Neural cell (in vitro differentiated cells): ENCODE measurements at regions not wholly inside any gene's neighbourhood (a gene's known extent, or its start where the extent isn't known, plus 50 kb on each side); places are given as distances from the start of the nearest gene placed in this dataset.

ENCODE experiments used
- H2AFZ ChIP-seq: fragments of 200-600, 300-800 bp; sonication (generic), shearing (Covaris generic); 2 replicates; pipeline ENCODE4 v1.6.0; 2014; ENCODE audit warnings: low read depth, mild to moderate bottlenecking, antibody characterized with exemption, low read length, moderate library complexity
- H3F3A ChIP-seq: fragments of 200-600 bp; shearing (Covaris generic); 2 replicates; pipeline ENCODE4 v1.6.1; 2016; ENCODE audit warnings: mild to moderate bottlenecking, moderate library complexity, mixed read lengths, antibody characterized with exemption, low read length; ENCODE audit not compliant: insufficient read depth, poor library complexity, severe bottlenecking
- H3K27ac ChIP-seq: fragments of 200-600, 300-800 bp; sonication (generic), shearing (Covaris generic); 2 replicates; pipeline ENCODE4 v1.5.1; 2014; ENCODE audit warnings: mild to moderate bottlenecking, low read length, moderate library complexity
- H3K27me3 ChIP-seq: fragments of 300-800, 200-600 bp; sonication (generic), shearing (Covaris generic); 2 replicates; pipeline ENCODE4 v1.6.0; 2014; ENCODE audit warnings: mild to moderate bottlenecking, low read depth, low read length, moderate library complexity; ENCODE audit not compliant: insufficient read depth
- H3K36me3 ChIP-seq: fragments of 300-800, 200-600 bp; sonication (generic), shearing (Covaris generic); 2 replicates; pipeline ENCODE4 v1.5.1; 2014; ENCODE audit warnings: mild to moderate bottlenecking, antibody characterized with exemption, low read length, moderate library complexity; ENCODE audit not compliant: insufficient read depth
- H3K4me2 ChIP-seq: fragments of 300-800, 200-600 bp; sonication (generic), shearing (Covaris generic); 2 replicates; pipeline ENCODE4 v1.6.0; 2014; ENCODE audit warnings: mild to moderate bottlenecking, low read length
- H3K4me3 ChIP-seq: fragments of 300-800, 200-600 bp; sonication (generic), shearing (Covaris generic); 2 replicates; pipeline ENCODE4 v1.5.1; 2014; ENCODE audit warnings: mild to moderate bottlenecking, low read length, moderate library complexity
- H3K79me2 ChIP-seq: fragments of 200-600 bp; shearing (Covaris generic); replicated peaks from 2 replicates; pipeline ENCODE4 v1.6.0; 2014; ENCODE audit warnings: mild to moderate bottlenecking, low read length, moderate library complexity; ENCODE audit not compliant: insufficient read depth
- H3K9ac ChIP-seq: fragments of 300-800, 200-600 bp; sonication (generic), shearing (Covaris generic); 2 replicates; pipeline ENCODE4 v1.6.1; 2016; ENCODE audit warnings: mild to moderate bottlenecking, low read length, mixed read lengths
- H3K9me2 ChIP-seq: fragments of 200-600 bp; shearing (Covaris generic); 2 replicates; pipeline ENCODE4 v1.6.1; 2016; ENCODE audit warnings: mild to moderate bottlenecking, low read length, mixed read lengths; ENCODE audit not compliant: insufficient read depth
- H3K9me3 ChIP-seq: fragments of 200-600, 300-800 bp; sonication (generic), shearing (Covaris generic); 2 replicates; pipeline ENCODE4 v1.6.1; 2016; ENCODE audit warnings: mild to moderate bottlenecking, mixed run types, low read length, moderate library complexity, mixed read lengths
- H4K20me1 ChIP-seq: fragments of 200-600 bp; shearing (Covaris generic); 2 replicates; pipeline ENCODE4 v1.6.1; 2016; ENCODE audit warnings: mild to moderate bottlenecking, mixed run types; ENCODE audit not compliant: insufficient read depth
- CTCF ChIP-seq: fragments of 450-650 bp; IDR thresholded peaks from 2 replicates; pipeline ENCODE4 v1.5.1; 2014; ENCODE audit warnings: antibody characterized with exemption, mild to moderate bottlenecking, moderate library complexity; ENCODE audit not compliant: poor library complexity, severe bottlenecking
- EP300 ChIP-seq: fragments of 450-650 bp; conservative IDR thresholded peaks from 2 replicates; pipeline ENCODE4 v1.6.1; 2014; ENCODE audit warnings: antibody characterized with exemption, mild to moderate bottlenecking, moderate library complexity; ENCODE audit not compliant: poor library complexity, severe bottlenecking
- EZH2 ChIP-seq: fragments of 200-600, 300-800 bp; shearing (Covaris generic), sonication (generic); IDR thresholded peaks from 2 replicates; pipeline ENCODE4 v1.6.1; 2014; ENCODE audit warnings: antibody characterized with exemption, low read length, borderline replicate concordance, mild to moderate bottlenecking; ENCODE audit not compliant: insufficient read depth, poor library complexity, severe bottlenecking
- MXI1 ChIP-seq: fragments of 450-650 bp; conservative IDR thresholded peaks from 2 replicates; pipeline ENCODE4 v1.6.1; 2014; ENCODE audit warnings: antibody characterized with exemption, mild to moderate bottlenecking; ENCODE audit not compliant: poor library complexity, severe bottlenecking
- POLR2AphosphoS5 ChIP-seq: IDR thresholded peaks from 2 replicates; pipeline ENCODE4 v1.6.1; 2012
- RAD21 ChIP-seq: fragments of 450-650 bp; conservative IDR thresholded peaks from 2 replicates; pipeline ENCODE4 v1.6.1; 2014; ENCODE audit warnings: antibody characterized with exemption, mild to moderate bottlenecking, moderate library complexity
- REST ChIP-seq: IDR thresholded peaks from 2 replicates; pipeline ENCODE4 v1.6.1; 2012; ENCODE audit warnings: borderline replicate concordance
- SMC3 ChIP-seq: fragments of 450-650 bp; conservative IDR thresholded peaks from 2 replicates; pipeline ENCODE4 v1.6.1; 2014; ENCODE audit warnings: antibody characterized with exemption, mild to moderate bottlenecking, moderate library complexity; ENCODE audit not compliant: poor library complexity
- TAF1 ChIP-seq: IDR thresholded peaks from 2 replicates; pipeline ENCODE4 v1.6.1; 2012; ENCODE audit warnings: low read depth

GRCh38 chr5:1692381-1692780 lies 107.3 kb downstream of the MRPL36 start:
- no peaks in the 10 kb centered on the region for H3K9me2 ChIP-seq
- no peak overlapping the region for H3K4me2 ChIP-seq
- H3K4me3 ChIP-seq: no peak overlapping the region
- no peak for TF ChIP-seq EZH2
- TF ChIP-seq REST: no peak
- no peak for TF ChIP-seq SMC3
- no peak overlapping the region for H2AFZ ChIP-seq
- no peaks in the 10 kb centered on the region for H3F3A ChIP-seq
- peaks cover 4% of the 10 kb centered on the region for H3K9me3 ChIP-seq
- no peaks in the 10 kb centered on the region for H3K27me3 ChIP-seq
- no peak overlapping the region for H3K27ac ChIP-seq
- no peak overlapping the region for H3K9ac ChIP-seq
- H3K36me3 ChIP-seq: no peaks in the 10 kb centered on the region
- no peaks in the 10 kb centered on the region for H3K79me2 ChIP-seq
- no peaks in the 10 kb centered on the region for H4K20me1 ChIP-seq

GRCh38 chr5:1687301-1687970 lies 112.2 kb downstream of the MRPL36 start:
- no peaks in the 10 kb centered on the region for H4K20me1 ChIP-seq
- TF ChIP-seq RAD21 (no peak), EZH2 (no peak), POLR2AphosphoS5 (no peak)
- H3K9me3 ChIP-seq: peaks cover 4% of the 10 kb centered on the region

GRCh38 chr5:1686016-1686802 lies 113.4 kb downstream of the MRPL36 start:
- peaks cover 4% of the 10 kb centered on the region for H3K9me3 ChIP-seq
- no peak for TF ChIP-seq EP300
- no peak for TF ChIP-seq RAD21
- TF ChIP-seq CTCF: no peak
- no peak for TF ChIP-seq POLR2AphosphoS5
- TF ChIP-seq REST: no peak
- TF ChIP-seq SMC3: no peak
- no peak for TF ChIP-seq MXI1
- TF ChIP-seq TAF1: no peak
- no peak for TF ChIP-seq EZH2
- H2AFZ ChIP-seq: no peak overlapping the region
- H3K9me2 ChIP-seq: no peaks in the 10 kb centered on the region
- no peak overlapping the region for H3K27ac ChIP-seq
- H3K4me2 ChIP-seq: no peak overlapping the region
- no peaks in the 10 kb centered on the region for H3K79me2 ChIP-seq
- H3K9ac ChIP-seq: no peak overlapping the region
- no peaks in the 10 kb centered on the region for H4K20me1 ChIP-seq
- H3K27me3 ChIP-seq: no peaks in the 10 kb centered on the region
- no peaks in the 10 kb centered on the region for H3K36me3 ChIP-seq
- no peaks in the 10 kb centered on the region for H3F3A ChIP-seq
- H3K4me3 ChIP-seq: no peak overlapping the region

More at GRCh38 chr5:1687301-1687970, 112.2 kb downstream of the MRPL36 start:
- H3K4me3 ChIP-seq: no peak overlapping the region
- no peak overlapping the region for H3K27ac ChIP-seq
- H3K27me3 ChIP-seq: no peaks in the 10 kb centered on the region
- H3K79me2 ChIP-seq: no peaks in the 10 kb centered on the region
- no peak overlapping the region for H2AFZ ChIP-seq
- H3K9me2 ChIP-seq: no peaks in the 10 kb centered on the region
- H3F3A ChIP-seq: no peaks in the 10 kb centered on the region
- H3K36me3 ChIP-seq: no peaks in the 10 kb centered on the region
- H3K4me2 ChIP-seq: no peak overlapping the region
- no peak overlapping the region for H3K9ac ChIP-seq
